Esophagus muscularis mucosa (tissue), 3 donors: ENCODE measurements at regions not wholly inside any gene's neighbourhood (a gene's known extent, or its start where the extent isn't known, plus 50 kb on each side); places are given as distances from the start of the nearest gene placed in this dataset.

ENCODE experiments used
- POLR2A ChIP-seq: fragments of 450-650 bp; IDR thresholded peaks from one replicate; pipeline ENCODE4 v1.6.1; 2017; ENCODE audit warnings: antibody characterized with exemption, moderate library complexity, mild to moderate bottlenecking, low read depth
- POLR2AphosphoS5 ChIP-seq, 2 donors: sonication (generic); formaldehyde crosslinking; IDR thresholded peaks; one replicate each; pipeline ENCODE4 v1.6.1; 2017; ENCODE audit warnings: antibody characterized with exemption in 2 of 2
- TF ChIP-seq, protein P1 (sequence below), 3 experiments: fragments of 200-600 bp in 2 of 3; fragments of 450-650 bp in 1 of 3; sonication (generic) in 2 of 3; IDR thresholded peaks; one replicate each; pipeline ENCODE4 v1.5.1; 2017 to 2019; ENCODE audit warnings: antibody characterized with exemption in 3 of 3, mild to moderate bottlenecking in 2 of 3, moderate library complexity in 1 of 3

DNA sequence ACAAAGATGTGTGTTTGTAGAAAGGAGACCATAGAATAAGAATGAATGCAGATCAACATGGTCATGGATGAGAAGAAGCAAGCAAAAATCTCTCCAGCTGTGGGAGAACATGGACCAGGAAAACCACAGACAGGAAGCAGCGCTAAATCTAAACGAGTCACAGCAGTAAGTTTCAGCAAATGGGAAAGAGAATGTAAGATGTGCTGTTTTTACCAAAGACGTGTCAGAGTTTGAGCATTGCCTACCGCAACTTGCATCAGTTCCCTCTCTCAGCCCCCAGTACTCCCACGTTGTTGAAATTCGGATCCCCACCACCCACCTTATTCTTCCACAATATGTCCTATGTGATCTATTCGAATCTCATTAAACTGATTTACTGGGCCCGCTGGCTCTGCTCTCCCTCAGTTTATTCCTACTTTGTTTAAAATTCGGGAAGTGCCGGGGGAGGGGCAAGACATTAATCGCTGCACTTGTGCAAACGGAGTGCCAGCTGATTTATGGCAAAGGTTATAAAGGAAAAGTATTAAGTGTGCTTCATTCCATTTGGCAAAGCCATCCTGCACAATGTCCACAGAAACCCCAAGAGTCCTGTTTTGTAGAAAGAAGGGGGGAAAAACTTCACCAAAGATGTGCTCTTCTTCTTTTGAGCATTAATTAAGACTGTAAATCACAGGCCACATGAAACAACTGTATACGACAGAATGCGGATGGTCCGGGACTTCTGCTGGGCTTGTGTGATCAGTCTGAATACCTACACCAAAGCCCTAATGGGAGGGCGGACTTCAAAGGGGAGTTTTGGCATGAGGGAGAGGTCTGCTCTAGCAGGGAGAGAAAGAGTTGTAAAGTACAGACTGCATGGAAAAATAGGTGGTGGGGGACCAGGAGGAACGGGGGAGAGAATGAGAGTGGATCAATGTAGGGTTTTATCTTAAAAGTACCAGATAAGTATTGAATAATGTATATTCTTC is 59.1 kb upstream of the PRDM1 start:
- TF ChIP-seq POLR2A (no peak), POLR2AphosphoS5 (IDR thresholded peaks at IDR 0.05) (no peak)
- TF ChIP-seq, protein P1, sequence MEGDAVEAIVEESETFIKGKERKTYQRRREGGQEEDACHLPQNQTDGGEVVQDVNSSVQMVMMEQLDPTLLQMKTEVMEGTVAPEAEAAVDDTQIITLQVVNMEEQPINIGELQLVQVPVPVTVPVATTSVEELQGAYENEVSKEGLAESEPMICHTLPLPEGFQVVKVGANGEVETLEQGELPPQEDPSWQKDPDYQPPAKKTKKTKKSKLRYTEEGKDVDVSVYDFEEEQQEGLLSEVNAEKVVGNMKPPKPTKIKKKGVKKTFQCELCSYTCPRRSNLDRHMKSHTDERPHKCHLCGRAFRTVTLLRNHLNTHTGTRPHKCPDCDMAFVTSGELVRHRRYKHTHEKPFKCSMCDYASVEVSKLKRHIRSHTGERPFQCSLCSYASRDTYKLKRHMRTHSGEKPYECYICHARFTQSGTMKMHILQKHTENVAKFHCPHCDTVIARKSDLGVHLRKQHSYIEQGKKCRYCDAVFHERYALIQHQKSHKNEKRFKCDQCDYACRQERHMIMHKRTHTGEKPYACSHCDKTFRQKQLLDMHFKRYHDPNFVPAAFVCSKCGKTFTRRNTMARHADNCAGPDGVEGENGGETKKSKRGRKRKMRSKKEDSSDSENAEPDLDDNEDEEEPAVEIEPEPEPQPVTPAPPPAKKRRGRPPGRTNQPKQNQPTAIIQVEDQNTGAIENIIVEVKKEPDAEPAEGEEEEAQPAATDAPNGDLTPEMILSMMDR (IDR thresholded peaks at IDR 0.05), result no peak
